OCI-LY7 (cell line): ENCODE measurements at regions not wholly inside any gene's neighbourhood (a gene's known extent, or its start where the extent isn't known, plus 50 kb on each side); places are given as distances from the start of the nearest gene placed in this dataset.

Experiments used
- BruUV-seq: library from RNA; stranded (reverse); fragments of 400-500 nt; replicated peaks from 2 replicates; lab custom pipeline; 2021; lab: Mats Ljungman, UMichigan
- CTCF ChIA-PET: fragments of 300-600 bp; sonication (Branson Sonifier 250); formaldehyde crosslinking; loops from one replicate; lab custom pipeline; 2022; ENCODE audit warnings: antibody characterized with exemption; ENCODE audit not compliant: unreplicated experiment; lab: Charles Lee
- POLR2A ChIA-PET: fragments of 300-600 bp; sonication (Branson Sonifier 250); formaldehyde crosslinking; loops from one replicate; lab custom pipeline; 2022; ENCODE audit warnings: antibody characterized with exemption; lab: Charles Lee
- DNase-seq: peaks from one replicate; pipeline ENCODE4 v3.0.0-alpha.2; 2015; ENCODE audit warnings: low spot score
- H2AFZ ChIP-seq: fragments of 200-600 bp; sonication (generic), shearing (Covaris generic); 2 replicates; pipeline ENCODE4 v1.6.1; 2014; ENCODE audit warnings: mild to moderate bottlenecking, antibody characterized with exemption, low read length, moderate library complexity
- H3K27ac ChIP-seq: fragments of 200-600 bp; sonication (generic); 2 replicates; pipeline ENCODE4 v1.5.1; 2014; ENCODE audit warnings: mixed run types, low read depth, mild to moderate bottlenecking, moderate library complexity, low read length, inconsistent platforms; ENCODE audit not compliant: poor library complexity, severe bottlenecking
- H3K36me3 ChIP-seq: fragments of 200-600 bp; sonication (generic); 2 replicates; pipeline ENCODE4 v1.6.1; 2014; ENCODE audit warnings: mild to moderate bottlenecking, antibody characterized with exemption, low read length, moderate library complexity, mixed read lengths; ENCODE audit not compliant: insufficient read depth
- H3K4me1 ChIP-seq: fragments of 200-600 bp; sonication (generic); 2 replicates; pipeline ENCODE4 v1.5.1; 2014; ENCODE audit warnings: mild to moderate bottlenecking, low read length; ENCODE audit not compliant: insufficient read depth, poor library complexity, severe bottlenecking
- H3K4me2 ChIP-seq: fragments of 200-600 bp; sonication (generic); 2 replicates; pipeline ENCODE4 v1.6.1; 2014; ENCODE audit warnings: mild to moderate bottlenecking, low read length
- H3K4me3 ChIP-seq: fragments of 200-600 bp; sonication (generic); 2 replicates; pipeline ENCODE4 v1.5.1; 2014; ENCODE audit warnings: mild to moderate bottlenecking, low read depth, low read length; ENCODE audit not compliant: poor library complexity, severe bottlenecking
- H3K79me2 ChIP-seq: fragments of 200-600 bp; sonication (generic); 2 replicates; pipeline ENCODE4 v1.6.1; 2016; ENCODE audit warnings: low read depth, mild to moderate bottlenecking, low read length, moderate library complexity, mixed read lengths; ENCODE audit not compliant: insufficient read depth
- H3K9me2 ChIP-seq: fragments of 200-600 bp; sonication (generic); 2 replicates; pipeline ENCODE4 v1.6.1; 2016; ENCODE audit warnings: mild to moderate bottlenecking, low read length, mixed read lengths; ENCODE audit not compliant: insufficient read depth
- H3K9me3 ChIP-seq: fragments of 200-600 bp; sonication (generic); 2 replicates; pipeline ENCODE4 v1.6.1; 2014; ENCODE audit warnings: mild to moderate bottlenecking, mixed run types, low read length, mixed read lengths
- H4K20me1 ChIP-seq: fragments of 200-600 bp; sonication (generic); 2 replicates; pipeline ENCODE4 v1.6.1; 2014; ENCODE audit warnings: mild to moderate bottlenecking, antibody characterized with exemption, low read length, moderate library complexity, mixed read lengths; ENCODE audit not compliant: insufficient read depth
- CTCF ChIP-seq: fragments of 200-600 bp; sonication (generic); conservative IDR thresholded peaks from 2 replicates; pipeline ENCODE4 v1.5.1; 2014; ENCODE audit warnings: mild to moderate bottlenecking, antibody characterized with exemption, low read length, moderate library complexity, mixed read lengths
- EZH2phosphoT487 ChIP-seq: fragments of 200-600 bp; sonication (generic); IDR thresholded peaks from 2 replicates; pipeline ENCODE4 v1.6.1; 2018; ENCODE audit warnings: low read depth, borderline replicate concordance, mild to moderate bottlenecking, mixed run types, antibody characterized with exemption, low read length, moderate library complexity, mixed read lengths
- intact Hi-C: fragments of 100-400 bp; cut with micrococcal nuclease; formaldehyde crosslinking; loops from one replicate; pipeline ENCODE4 v1.10.0; 2022; ENCODE audit not compliant: unreplicated experiment

- Histone ChIP-seq H3K4me1 (no peaks in the 10 kb centered on the region), H3K27ac (no peak overlapping the region), H3K9me3 (no peaks in the 10 kb centered on the region), H2AFZ (no peak overlapping the region), H3K4me3 (no peak overlapping the region), H3K36me3 (no peaks in the 10 kb centered on the region), H3K79me2 (no peaks in the 10 kb centered on the region), H3K9me2 (no peaks in the 10 kb centered on the region), H3K4me2 (no peak overlapping the region), H4K20me1 (no peaks in the 10 kb centered on the region)
- ChIA-PET POLR2A (no interaction called here), CTCF (no interaction called here)
- DNase-seq: no peak
- TF ChIP-seq CTCF (no peak), EZH2phosphoT487 (no peak)
- no TSS peak for BruUV-seq
- intact Hi-C loops: no loop called here
These were observed 677.4 kb upstream of the PABPC4L start for GRCh38 chr4:134879019-134879418.

- H3K27ac ChIP-seq: no peak overlapping the region
- ChIA-PET POLR2A (no interaction called here), CTCF (no interaction called here)
- H4K20me1 ChIP-seq: no peaks in the 10 kb centered on the region
- H3K4me3 ChIP-seq: no peak overlapping the region
- no peak for DNase-seq
- H3K4me1 ChIP-seq: no peaks in the 10 kb centered on the region
- no peak for TF ChIP-seq CTCF
- TF ChIP-seq EZH2phosphoT487: no peak
- no peaks in the 10 kb centered on the region for H3K9me3 ChIP-seq
- no TSS peak for BruUV-seq
- H3K36me3 ChIP-seq: no peaks in the 10 kb centered on the region
- intact Hi-C loops: no loop called here
- no peaks in the 10 kb centered on the region for H3K9me2 ChIP-seq
- H3K4me2 ChIP-seq: no peak overlapping the region
- no peak overlapping the region for H2AFZ ChIP-seq
- H3K79me2 ChIP-seq: no peaks in the 10 kb centered on the region
These were observed 665.4 kb upstream of the PABPC4L start for GRCh38 chr4:134867027-134867426.

- no peak overlapping the region for H3K4me3 ChIP-seq
- H3K27ac ChIP-seq: no peak overlapping the region
- H3K36me3 ChIP-seq: no peaks in the 10 kb centered on the region
- DNase-seq: no peak
- H4K20me1 ChIP-seq: no peaks in the 10 kb centered on the region
- H3K9me2 ChIP-seq: no peaks in the 10 kb centered on the region
- ChIA-PET POLR2A (no interaction called here), CTCF (no interaction called here)
- intact Hi-C loops: no loop called here
- no peaks in the 10 kb centered on the region for H3K4me1 ChIP-seq
- H3K79me2 ChIP-seq: no peaks in the 10 kb centered on the region
- no peak overlapping the region for H2AFZ ChIP-seq
- BruUV-seq: no TSS peak
- peak; percentile 41; the same call in 1 of the 2 replicates for TF ChIP-seq CTCF
- TF ChIP-seq EZH2phosphoT487: no peak
- H3K4me2 ChIP-seq: no peak overlapping the region
- no peaks in the 10 kb centered on the region for H3K9me3 ChIP-seq
These were observed 664.1 kb upstream of the PABPC4L start for GRCh38 chr4:134865675-134866074.
